ENCODE measurements at regions not wholly inside any gene's neighbourhood (a gene's known extent, or its start where the extent isn't known, plus 50 kb on each side); places are given as distances from the start of the nearest gene placed in this dataset.

DNA sequence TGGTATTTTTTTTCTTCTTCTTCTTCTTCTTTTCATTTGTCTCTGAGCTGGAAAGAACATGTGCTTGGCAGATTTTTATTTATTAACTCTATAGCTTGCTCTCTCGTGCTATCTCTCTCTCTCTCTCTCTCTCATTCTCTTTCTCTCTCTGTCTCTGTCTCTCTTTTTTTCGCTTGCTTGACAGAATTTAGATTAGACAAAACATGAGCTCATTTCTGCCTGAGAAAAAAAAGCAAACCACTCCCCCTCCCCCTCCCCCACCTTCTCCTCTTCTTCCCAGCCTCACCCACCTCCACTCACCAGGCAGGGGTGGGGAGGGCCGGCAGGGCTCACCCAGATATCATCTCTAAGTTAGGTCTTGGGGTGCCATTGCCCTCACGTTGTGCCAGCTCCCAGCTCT lies 81.5 kb downstream of the PJA1 start:
- no peak for DNase-seq (ENCODE audit: low spot score)

DNA sequence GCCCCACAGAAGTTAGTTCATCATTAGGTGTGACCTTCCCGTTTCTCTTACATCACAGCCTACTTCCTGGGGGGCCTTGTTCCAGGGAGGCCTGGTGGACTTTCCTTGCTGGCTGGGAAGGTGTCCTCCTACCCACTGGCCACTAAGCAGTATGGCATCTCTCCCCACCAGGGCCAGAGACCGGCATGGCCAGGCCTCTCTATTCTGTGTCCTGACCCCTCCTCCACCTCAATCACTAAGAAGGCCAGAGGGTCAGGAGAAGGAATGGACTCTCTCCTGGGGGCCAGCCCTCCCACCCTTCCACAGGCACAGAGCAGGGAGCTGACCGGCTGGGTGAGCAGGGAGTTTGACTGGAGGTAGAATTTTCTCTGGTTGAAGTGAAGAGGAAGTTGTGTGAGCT lies 81.9 kb downstream of the PJA1 start:
- no peak for DNase-seq (ENCODE audit: low spot score)

DNA sequence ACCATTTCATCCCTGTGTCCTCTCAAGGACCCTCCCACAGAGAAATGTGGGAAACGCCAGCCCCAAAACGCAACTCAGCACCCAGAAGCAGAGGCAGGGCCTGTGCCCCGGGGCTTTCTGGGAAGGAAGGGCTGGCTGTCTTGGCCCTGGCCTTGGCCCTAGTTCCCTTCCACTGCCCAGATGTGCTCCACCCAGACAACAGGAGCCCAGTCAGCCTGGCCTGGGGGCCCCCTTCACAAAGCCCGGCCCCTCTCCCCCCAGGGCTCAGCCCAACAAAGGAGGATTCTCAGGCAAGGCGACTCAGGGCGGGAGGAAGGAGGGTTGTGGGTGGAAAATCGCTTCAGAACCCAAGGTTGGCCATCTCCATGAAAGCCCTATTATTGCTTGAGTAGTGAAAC lies 82.5 kb downstream of the PJA1 start:
- no peak for DNase-seq (ENCODE audit: low spot score)

DNA sequence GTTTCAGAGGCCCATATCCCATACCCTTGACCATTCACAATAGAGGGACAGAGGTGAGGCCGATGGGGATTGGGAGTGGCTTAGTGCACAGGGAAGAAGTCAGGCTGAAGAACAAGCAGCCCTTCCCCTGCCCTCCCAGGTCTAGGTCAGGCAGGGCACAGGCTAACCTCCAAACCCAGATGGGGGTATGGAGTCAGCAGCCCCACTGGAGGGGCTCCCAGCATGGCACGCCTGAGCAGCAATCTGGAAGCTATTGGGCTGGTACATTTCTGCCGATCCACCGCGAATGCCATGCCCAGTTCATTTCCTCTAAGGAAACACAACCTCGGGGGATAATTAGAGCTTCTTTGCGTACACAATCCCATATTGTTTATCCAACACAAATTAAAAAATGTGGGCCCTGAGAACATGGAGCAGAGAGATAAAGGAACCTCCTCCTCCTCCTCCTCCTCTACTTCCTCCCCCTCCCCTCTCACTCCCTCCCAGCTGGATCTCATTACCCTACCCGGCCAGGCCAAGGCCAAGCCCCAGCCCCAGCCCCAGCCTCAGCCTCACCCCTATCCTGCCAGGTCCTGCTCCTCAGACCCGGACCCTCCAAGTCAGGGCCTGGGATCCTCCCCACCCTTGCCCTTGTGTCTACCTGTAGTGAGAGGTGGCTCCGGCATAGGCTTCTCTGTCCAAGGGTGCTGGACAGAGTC lies 83.0 kb downstream of the PJA1 start:
- no peak for DNase-seq (ENCODE audit: low spot score)

DNA sequence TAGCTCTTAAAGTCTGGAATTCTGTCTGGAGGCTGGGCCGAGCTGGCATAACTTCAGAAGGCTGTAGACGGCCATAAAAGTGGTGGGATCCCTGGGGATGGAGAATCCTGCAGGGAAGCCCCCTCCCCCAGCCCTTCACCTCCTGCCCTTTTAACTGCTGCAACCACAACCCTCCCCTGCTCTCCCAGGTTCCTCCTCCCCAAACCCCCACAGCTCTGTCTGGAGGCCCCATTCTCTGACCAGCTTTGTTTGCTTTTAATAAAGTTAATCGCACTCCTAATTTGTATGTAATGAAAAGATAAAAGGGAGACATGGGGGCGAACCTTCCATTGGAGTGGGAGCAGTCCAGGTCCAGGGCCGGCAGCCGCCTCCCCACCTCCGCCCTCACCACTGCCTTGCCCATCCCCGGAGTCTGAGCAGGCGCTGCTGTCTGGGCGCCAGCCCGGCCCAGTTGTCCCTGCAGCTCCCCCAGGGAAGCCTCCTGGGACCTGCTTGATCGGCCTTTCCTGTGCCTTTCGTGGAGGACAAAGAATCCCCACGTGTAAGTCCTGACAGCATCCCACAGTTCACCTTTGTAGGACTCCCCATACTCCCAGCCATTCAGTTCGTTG lies 84.3 kb downstream of the PJA1 start:
- DNase-seq (ENCODE audit: low spot score), result no peak

DNA sequence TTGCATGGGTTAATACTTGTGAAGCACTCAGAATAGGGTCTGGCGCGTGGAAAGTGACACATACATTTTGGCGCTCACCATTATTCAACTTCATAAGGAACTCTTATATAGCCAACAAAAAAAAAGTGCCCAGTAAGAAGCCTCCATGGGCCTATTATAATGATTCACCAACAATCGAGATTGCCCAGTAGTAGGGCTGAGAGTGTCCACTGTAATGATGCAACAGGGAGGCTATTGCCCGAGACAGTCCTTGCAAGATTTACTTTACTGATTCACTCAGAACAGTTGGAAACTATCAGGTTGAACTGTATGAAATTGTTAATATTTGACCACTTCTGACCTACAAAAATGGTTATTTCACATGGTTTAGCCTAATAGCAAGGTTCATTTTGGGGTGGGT lies 86.0 kb downstream of the PJA1 start:
- no peak for DNase-seq (ENCODE audit: low spot score)

DNA sequence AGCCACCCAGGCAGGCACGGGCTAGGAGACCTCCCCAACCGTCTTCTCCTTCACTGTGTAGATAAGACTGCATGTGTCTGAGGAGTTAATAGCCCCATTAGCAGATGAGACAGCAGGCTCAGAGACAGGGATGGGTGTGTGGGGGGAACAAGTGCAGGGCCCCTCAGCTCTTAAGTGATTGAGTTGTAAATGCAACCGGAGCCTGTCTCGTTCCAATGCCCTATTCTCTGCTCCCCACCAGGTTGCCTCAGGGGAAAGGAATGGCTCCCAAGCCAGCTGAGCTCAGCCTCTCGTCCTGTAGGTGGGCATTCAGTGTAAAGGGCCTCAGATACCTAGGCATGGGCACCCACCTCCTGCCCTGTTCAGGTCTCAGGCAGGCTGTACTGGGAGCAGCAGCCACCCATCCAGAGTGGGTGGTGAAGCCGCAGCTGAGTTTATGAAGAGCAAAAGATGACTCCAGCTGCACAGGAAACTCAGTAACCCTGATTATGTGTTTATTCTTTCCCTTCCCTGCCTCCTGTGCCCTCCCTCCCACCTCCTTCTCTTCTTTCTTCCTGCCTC lies 87.3 kb downstream of the PJA1 start:
- DNase-seq (ENCODE audit: low spot score), result no peak

DNA sequence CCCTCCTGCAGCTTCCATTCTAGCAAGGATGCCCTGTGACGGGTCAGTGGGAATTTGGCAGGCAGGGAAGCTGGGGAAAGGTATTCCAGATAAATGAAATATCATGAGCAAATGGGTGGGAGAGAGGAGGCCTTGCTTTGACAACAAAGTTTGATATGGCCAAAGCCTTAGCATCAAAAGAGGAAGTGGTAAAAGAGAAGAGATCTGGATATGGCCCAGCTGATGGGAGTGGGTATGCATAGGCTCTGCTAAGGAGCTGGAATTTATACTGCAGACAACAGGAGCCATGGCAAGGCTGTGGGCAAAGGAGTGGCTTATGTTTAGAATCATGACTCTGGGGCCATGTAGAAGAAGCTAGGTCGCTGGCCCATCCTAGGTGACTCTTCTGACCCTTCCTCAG lies 89.2 kb downstream of the PJA1 start:
- DNase-seq (ENCODE audit: low spot score), result no peak

DNA sequence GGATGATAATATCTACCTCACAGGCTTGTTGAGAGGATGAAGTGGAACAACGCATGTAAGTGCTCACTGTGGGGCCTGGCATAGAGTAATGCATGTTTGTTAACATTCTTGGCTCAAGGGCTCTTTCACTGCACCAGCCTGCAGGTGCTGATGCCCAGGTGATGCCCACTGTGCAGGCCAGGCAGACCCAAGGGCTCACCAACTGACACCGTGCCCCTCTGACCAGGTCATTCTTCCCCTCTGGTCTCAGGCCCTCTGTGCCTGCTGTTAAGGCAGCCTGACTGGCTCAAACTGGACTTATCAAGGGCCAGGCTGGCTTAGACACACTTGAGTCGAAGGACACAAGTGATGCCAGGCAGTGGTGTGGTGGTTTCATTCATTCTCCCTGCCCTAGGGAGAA lies 90.5 kb downstream of the PJA1 start:
- no peak for DNase-seq (ENCODE audit: low spot score)

DNA sequence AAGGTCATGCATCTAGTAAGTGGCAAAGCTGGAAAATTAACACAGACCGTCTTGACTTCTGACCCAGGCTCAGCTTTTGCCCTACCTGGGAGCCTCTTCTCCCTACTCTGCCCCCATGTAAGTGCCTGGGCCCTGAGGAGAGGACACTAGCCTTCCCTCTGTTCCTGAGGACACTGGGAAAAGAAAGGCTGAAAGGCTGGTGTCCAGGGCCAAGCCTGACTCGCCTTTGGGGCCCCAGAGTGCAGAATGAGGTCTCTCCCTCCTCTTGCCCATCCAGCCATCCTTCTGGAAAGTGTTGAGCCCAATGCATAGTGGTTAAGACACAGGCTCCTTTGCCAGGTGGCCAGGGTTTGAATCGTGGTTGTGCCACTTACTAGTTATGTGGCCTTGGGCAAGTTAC lies 91.5 kb downstream of the PJA1 start:
- DNase-seq (ENCODE audit: low spot score), result no peak

DNA sequence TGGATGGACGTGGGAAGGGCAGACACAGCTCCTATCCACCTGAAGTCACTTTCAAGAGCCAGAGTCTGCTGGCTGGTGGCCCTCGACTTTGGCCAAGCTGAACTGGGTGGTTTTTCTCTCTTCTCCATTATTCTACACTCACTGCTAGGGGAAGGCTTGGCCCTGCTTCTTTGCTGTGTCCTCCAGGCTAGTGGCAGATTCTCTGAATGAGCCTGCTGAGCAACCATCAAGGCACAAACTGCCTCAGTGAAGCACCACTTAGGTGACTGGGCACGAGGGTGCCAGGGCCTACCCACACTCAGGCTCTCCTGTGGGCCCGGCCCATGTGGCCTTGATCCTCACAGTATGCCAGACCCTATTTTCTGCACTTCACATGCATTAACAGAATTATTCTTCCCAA lies 92.0 kb downstream of the PJA1 start:
- DNase-seq (ENCODE audit: low spot score), result no peak

DNA sequence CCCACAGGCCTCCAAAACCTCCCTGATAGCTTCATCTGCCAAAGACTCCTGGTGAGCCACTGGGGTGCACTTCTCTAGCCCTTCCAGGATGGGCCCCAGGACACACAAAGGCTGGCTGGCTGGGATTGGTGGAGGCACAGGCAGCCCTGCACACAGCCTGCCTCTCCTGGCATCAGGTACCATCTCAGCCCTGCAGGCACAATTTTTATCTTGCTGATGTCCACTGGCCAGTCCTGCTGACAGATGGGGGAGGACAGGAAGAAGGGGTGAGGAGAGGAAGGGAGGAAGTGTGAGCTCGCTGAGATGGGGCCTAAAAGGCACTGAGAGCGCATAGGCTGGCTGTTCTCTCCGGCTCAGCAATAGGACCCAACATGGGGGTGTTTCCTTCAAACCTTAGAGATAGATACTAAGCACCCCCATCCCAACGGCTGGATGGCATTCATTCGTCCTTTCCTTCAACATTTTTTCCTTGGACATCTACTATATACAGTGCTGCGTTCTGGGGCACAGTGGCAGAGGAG lies 92.7 kb downstream of the PJA1 start:
- no peak for DNase-seq (ENCODE audit: low spot score)

DNA sequence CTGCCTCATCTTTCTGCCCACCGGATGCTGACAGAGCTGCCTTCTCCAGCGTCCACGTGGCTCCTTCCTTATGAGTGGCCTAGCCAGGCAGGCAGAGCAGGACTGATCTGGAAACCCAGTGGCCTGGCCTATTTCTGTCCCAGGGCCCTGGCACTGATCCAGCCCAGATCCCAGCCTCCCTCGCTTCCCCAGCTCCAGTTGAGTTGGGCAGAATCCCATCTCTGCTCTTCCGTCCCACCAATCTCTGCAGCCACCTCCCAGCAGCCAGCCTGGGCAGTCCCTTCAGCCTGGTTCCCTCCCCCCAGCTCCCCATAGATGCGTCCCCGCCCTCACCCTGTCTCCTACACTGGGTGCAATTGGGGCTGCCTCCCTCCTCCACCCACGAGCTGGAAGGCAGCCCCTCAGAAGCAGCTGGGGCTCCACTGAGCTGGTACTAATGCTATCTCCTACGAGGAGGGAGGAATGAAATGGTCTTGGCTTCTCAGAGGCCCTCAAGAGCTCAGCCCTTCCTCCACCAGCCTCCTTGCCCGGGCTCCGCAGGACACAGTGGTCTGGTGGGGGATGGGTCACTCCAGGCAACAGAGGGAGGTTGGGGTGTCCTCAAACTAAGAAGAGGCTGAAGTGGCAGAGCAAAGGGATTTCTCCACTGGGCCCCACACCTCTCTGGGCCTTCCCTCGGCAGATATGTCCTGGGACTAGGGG lies 94.2 kb downstream of the PJA1 start:
- no peak for DNase-seq (ENCODE audit: low spot score)

DNA sequence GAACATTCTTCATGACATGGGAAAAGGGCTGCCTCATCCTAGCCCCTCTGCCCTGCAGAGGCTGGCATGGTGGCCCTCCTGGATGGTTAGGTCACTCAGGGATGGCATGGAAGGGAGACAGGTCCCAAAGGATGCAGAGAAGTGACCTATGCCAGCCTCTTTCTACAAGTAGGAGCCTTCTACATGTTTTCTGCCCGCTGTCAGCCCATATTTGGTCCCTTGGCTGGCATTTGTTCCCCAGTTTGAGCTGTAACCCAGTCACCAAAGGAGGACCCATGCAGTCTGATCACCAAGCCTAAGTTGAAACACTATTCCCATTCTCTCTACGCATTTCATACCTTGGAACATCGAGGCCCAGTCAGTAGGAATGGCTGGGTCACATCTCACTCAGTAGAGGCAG lies 95.4 kb downstream of the PJA1 start:
- no peak for DNase-seq (ENCODE audit: low spot score)

DNA sequence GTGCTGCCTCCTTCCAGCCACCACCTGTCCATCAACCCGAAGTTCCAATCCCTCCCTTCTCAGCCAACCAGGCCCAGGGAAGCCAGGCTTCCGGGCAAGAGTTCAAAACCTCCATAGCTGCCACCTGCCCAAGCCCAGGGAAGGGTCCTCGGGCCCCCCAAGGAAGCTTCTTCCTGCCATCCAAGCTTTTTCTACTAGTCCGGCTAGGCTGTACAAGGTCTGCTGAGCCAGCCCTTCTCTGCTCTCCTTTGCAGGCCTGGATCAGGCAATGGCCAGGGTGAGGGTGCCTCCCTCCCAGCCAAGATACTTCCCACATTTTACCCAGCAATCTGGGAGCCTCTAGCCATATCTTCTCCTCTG lies 96.2 kb downstream of the PJA1 start:
- DNase-seq (ENCODE audit: low spot score), result no peak

DNA sequence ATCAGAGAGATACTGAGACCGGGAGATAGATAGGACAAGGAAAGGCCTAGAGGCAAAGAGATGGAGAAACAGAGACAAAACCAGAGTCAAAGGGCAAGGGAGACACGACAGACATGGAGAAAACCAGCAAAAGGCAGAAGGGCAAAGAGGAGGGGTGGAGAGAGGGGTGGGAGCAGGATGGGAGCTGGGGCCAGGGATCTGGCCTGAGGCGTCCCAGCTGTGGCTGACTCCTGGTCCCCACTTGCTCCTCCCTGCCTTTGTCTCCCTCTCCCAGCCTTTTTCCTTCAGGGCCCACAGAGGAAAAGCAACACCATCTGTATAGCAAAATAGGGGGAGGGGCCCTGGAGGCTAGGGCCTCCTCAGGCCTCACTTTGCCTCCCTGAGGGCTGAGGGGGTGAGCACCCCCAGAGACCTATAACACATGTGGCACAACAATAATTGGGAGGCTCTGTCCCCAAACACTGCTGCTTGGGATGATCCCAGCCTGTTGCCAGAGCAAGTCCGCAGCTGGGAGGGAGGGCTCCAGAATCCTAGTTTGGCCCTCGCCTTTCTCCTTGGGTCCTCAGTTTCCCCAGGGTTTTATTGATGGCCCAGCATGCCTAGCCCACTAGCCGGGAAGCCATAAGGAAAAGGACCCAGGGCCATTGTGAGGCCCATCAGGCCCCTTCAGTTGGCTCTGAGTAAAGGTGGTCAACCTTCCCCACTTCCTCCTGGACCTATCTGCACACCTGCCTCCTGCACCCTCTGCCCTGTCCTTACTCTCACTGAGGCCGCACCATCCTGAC lies 96.8 kb downstream of the PJA1 start:
- no peak for DNase-seq (ENCODE audit: low spot score)

DNA sequence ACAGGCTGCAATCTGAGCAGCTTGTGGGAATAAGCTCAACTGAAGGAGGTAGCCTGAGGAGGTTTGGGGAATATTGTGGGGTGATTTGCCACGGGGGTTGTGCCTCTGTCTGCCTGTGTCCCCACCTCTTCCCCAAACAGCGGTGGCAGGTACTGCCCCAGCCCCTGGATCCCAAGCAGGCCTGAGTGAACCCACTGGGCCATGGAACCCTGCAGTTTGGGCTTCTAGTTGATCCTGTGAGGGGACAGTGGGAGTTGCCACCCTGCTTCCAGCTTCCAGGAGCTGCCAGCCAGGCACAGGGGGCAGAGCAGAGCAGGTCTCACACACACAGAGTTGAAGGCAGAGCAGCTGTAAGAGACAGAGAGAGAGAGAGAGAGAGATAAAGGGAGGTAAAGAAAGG lies 97.4 kb downstream of the PJA1 start:
- DNase-seq (ENCODE audit: low spot score), result no peak

DNA sequence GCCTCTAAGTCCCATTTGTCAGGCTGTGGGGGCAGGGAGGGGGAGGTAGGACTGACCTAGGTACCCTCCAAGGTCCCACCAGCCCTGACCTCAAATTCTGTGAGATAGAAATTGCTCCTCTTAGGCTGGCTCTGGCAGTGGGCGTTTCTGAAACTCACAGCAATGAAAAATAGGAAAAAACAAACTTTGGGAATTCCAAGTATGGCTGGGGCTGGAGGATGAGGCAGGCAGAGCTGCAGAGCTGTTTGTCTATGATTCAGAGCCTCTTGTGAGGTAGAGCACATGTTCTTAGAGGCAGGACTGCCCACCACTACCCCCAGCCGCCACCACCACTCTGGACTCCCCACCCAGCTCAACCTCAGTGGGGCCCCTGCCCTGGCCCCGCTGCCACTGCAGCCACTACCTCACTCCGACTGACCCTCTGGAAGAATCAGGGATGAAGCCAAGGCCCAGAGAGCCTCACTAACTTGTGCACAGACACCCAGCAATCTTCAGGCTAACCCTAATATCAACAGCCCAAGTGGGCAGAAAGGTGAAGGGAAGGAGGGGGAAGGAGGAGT lies 98.2 kb downstream of the PJA1 start:
- no peak for DNase-seq (ENCODE audit: low spot score)

DNA sequence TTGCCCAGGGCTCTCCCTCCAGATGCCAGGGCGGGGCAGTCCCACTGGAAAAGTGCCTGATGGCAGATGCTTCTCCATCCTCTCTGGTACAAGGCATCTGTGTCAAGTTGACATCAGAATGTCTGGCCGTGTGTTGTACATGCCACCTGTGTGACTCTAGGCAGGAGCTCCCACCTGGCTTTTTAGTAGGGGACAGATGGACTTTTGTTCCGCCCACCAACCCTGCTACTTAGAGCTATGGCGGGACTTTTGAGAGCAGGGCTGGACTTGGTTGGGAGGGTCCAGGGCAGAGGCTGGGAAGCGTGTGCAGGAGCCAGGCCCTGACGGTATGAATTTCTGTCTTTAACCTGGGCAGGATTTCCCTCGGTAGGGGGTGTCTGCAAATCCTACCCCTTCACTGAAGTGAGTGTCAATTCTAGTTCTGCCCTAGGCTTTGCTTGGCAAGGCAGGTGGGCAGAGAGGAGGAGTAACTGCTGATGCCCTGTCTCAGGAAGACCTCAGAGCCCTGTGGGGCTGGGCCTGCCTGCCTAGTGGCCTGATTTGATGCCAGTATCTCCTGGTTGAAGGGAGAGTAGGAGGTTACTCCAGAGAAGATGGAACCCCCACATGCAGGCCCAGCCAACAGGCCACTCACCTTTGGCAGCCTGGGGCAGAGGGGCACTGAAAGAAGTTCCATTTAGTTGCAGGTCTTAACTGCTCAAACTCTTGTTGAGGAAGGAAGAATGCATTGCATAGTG lies 99.1 kb downstream of the PJA1 start:
- DNase-seq (ENCODE audit: low spot score), result no peak

DNA sequence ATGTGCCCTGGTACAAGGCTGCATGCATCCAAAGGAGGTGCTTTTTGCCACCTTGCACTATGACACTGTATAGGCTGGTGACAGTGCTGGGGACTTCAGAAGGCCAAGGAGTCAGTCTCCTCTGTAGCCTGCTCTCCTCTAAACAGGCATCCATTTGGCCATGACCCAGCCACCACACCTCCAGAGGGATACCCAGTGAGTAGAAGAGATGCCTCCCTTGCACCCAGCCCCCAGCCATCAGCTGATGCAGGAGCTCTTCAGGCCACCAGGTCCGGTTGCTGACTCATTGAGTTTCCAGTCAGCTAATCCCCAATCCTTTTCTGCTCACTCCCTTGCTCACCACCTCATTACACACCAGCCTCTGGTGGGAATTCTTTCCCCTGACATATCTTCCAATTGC lies 99.8 kb downstream of the PJA1 start:
- DNase-seq (ENCODE audit: low spot score), result no peak

DNA sequence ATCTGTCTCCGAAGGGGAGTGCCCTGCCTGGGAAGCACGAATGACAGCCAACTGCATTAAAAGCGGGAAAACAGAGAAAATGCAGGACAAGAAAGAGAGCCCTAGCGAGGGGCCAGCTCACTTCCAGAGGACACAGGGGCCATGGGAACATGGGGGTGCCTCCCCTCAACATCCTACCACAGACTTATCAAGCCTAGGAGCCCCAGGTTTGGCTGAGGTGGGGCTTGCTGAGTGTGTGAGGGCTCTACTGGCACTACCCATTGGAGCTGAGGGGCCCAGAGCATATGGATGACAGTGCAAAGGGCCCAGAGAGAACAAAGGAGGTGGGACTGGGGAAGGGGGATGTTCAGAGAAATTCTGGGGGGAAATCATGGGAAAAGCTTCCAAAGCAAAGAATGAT lies 101.8 kb downstream of the PJA1 start:
- no peak for DNase-seq (ENCODE audit: low spot score)
